NCI-H524 treated with DMSO at 0.1 percent for 48 hours (cell line): ENCODE measurements at regions not wholly inside any gene's neighbourhood (a gene's known extent, or its start where the extent isn't known, plus 50 kb on each side); places are given as distances from the start of the nearest gene placed in this dataset.

Experiments used
- DNase-seq: peaks from one replicate; lab custom pipeline; 2025; lab: John Stamatoyannopoulos, UW

DNA sequence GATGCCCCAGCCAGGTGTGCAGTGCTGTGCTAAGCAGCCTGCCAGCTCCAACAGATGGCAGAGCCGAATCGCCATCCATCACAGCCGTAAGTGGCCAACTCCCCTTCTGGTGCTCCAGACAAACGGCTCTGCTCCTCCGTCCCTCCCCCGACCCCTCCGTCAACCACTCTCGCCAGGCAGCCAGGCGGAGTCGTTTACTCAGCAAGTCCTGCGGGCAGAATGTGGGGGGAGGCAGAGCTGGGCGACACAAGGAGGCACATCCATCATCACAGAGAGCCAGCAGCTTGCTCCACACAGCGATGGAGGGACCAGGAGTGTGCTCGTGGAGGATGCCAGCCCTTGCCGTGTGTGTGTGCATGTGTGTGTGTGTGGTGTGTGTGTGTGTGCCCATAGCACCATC lies 206.6 kb upstream of the GRIK3 start:
- peak; percentile 83 for DNase-seq

DNA sequence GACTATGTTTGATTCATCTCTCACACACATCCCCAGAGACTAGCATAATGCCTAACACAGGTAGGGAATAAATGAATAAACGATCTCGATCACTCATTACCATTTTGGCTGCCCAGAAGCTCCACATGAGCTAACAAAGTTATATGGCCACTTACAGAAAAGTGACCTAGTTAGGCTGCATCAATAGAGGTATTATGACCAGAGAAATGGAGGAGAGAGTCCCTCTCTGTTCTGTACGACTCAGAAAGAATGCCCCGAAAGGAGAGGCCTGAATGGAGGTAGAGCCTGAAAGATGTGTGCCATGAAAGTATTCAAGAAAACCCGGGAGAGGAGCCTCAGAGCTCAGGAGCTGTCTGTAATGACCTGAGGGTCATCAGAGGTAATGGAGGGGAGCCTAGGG lies 208.2 kb upstream of the GRIK3 start:
- no peak for DNase-seq

DNA sequence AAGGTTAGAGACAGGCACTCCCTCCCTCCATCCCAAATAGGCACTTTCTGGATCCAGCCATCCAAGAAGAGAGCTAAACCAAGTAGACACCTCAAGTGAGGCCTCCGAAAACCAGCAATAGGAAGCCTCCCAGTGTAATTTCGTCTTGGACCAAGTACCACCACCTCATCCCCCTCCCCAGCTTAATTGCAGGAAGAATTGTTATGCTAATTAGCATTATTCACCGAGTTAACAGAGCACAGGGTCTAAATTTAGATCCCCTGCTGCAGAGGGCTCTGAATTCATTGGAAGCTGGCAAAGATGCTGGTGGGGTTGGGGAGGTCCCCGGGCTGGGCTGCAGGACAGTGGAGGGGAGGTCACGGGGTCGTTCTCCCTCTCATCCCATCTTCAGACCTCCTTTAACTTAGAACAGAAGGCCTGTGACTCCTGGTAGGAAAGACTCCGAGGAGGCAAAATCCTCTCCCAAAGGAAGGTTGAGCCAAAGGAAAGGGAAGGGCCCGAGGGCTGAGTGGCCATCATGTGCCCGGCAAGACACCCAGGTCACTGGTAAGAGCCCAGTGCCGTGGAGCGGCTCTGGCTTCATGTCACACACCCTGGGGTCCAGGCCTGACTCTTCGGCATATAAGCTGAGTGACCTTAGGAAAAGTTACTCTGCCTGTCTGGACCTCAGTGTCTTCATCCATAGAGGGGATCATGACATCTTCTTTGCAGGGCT lies 209.2 kb upstream of the GRIK3 start:
- DNase-seq = no peak

DNA sequence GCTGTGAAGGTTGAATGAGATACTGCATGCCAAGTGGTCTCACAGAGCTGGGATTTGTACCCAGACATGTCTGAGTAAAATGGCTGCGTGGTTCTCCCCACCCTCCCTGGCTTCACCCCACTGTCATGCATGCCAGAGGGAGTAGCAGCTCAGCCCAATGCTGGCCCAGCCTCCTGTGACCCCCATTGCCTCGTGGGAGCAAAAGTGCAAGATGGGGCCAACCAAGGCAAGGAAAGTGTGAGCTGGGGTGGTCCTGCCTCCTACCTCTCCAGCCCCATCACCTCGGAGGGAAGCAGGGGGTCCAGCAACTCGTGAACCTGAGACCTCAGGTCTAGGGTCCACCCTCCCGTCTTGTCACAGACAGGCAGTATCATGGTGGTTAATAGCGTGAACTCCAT lies 209.8 kb upstream of the GRIK3 start:
- DNase-seq = no peak

DNA sequence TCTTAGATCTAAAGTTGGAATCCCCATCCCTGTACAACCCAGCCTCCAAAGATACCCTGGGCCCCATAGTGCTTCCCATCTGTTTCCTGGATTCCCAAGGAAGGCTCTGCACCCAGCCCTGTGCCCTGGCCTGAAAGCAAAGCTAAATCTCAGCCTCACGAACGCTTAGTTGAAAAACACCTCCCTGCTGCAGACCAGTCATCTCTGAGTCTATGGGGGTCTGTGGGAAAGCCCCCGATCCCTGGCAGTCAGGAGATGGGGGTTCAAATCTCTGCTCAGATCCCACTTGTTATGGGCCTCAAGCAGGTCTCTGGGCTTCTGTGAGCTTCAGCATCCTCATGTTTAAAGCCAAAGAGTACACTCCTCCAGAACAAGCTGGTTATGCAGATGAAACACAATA lies 210.5 kb upstream of the GRIK3 start:
- no peak for DNase-seq

DNA sequence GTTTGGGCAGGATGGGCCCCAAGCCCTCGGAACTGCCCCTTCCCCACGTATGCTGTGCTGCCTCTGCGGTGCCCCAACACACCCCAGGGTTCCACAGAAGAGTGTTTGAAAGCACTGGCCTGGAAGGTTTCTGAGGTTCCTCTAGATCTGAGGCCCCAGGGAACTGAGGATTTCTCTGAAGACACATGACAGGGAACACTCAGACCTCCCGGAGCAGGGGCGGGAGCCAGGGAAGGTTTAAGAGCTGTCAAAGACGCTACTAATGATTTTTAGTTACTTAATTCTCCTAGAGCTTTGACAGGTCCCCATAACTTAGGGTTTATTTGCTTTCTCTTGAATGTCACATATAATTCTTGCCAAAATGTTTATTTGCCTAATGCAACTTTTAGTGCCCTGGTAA lies 212.3 kb upstream of the GRIK3 start:
- DNase-seq = no peak

DNA sequence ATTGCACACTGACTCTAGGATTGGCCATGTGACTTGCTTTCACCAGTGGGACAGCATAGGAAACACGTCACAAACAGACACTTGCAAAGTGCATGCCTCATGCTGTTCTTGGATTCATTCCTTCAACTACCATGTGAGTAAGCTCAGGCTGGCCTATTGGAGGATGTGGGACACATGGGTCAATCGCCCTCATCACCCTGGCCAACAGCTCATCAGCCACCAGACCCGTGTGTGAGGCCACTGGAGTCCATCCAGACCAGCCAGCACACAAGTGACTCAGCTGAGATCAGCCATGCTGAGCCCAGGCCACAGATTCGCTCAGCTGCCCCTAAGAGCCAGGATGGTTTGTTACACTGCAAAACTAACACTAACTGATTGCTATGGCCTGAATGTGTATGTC lies 216.1 kb upstream of the GRIK3 start:
- no peak for DNase-seq

DNA sequence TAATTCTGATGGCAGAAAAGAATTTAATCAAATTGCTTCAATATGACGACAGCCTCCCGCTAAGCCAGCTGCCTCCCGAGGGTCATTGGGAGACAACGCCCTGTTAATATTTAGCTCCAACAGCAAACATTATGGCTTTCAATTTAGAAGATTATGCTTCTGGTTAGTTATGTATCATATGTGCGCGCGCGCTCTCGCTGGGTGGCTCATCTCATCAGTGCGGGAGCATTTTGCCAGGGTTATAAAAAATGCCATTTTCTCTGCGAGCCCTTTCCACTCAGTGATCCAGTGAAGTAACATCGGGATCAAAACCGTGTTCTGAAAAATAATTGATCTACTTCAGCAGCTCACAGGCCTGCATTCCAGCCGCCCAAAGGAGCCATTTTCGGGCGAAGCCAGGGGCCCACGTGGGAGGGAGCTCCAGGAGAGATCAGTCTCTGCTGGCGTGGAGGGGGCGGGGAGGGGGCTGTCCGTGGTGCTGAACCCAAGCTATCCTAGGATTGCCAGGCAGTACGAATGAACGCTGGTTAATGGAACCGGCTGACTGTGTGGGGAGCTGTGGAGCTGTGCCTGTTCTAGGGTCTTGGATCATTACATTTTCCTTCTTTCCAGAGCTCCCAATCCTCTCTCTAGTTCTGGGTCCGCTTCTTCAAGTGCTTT lies 219.1 kb upstream of the ZC3H12A start:
- DNase-seq = no peak

DNA sequence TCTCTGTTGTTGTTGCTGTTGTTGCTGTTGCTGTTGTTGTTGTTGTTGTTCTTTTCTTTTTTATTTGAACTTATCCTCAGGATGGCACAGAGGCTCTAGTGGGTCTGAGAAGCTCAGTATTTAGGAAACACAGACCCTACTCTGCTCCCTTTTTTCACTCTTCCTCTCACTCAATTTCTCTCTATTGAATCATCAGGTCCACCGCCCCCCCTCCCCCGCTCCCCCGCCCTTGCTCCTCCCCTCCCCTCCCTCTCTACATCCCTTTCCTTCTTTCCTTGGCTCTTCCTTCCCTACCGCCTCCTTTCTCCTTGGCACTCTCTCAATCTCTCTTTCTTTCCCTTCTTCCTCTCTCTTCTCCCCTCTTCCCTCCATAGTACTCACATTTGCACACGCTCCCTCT lies 218.5 kb upstream of the ZC3H12A start:
- DNase-seq = no peak

DNA sequence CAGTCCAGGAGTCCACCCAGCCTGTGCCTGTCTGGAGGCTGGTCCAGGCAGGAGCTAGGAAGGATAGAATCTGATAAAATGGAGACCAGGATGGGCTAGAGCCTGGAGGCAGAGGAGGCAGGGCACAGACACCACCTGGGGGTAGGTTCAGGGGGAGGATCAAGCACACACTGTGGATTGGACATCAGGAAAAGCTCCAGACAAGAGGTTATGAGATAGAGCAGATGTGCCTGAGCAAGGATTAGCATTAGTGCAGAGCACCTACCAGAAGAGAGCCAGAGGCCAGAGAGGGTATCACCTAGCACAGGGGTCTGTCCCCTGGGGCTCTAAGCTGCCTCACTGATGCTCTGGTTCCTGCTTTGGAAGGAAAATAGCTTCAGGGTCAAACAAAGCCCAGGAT lies 216.7 kb upstream of the ZC3H12A start:
- peak; percentile 86 for DNase-seq

DNA sequence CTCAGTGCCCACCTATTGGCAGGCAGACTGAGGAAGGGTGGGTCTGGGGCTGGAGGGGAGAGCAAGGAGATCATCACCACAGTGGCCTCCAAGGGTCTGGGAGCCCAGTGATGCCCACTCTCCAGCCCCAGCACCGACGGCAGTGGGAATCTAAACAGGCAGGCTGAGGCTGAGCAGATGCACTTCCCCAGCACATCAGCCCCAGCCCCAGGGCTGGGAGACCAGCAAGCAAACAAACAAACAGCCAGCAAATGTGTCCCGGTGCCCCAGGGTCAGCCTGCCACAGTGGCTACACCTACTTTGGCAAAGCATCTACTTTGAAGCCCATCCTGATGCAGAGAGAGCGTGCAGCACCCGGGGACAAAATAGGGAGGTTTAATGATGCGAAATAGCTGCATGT lies 216.3 kb upstream of the ZC3H12A start:
- no peak for DNase-seq

DNA sequence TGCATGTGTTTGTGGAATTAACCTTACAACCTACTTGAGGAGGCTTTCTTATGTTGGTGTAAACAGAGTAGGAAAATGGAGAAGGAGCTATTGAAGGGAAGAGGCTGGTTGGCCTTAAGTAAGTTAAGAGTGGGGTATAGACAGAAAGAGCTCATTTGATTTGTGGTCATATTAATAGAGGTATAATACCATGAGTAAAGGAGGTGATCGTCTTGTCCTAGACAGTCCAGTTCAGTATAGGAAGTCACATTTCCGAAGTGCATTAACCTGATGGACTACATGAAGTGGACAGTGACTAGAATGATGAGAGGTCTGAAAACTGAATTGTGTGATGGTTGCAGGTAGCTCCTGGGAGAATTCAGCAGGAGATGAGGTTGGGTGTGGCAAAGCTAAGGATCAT lies 215.4 kb upstream of the ZC3H12A start:
- DNase-seq = no peak

DNA sequence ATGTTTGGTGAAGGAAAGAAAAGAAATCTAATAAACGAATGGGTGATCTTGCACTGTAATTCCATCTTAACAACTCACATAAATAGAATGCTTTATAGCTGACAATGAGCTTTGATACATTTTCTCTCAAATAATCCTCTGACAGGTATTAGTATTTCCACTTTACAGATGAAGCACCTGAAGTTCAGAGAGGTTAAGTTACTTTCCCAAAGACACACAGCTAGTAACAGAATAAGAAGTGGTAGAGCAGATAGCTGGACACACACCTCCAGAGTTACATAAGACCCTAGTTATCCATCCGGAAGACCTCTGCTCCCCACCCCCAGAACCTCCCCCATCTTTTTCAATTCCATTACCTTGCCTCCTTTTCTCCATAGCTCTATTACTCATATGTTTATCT lies 213.3 kb upstream of the ZC3H12A start:
- DNase-seq = no peak

DNA sequence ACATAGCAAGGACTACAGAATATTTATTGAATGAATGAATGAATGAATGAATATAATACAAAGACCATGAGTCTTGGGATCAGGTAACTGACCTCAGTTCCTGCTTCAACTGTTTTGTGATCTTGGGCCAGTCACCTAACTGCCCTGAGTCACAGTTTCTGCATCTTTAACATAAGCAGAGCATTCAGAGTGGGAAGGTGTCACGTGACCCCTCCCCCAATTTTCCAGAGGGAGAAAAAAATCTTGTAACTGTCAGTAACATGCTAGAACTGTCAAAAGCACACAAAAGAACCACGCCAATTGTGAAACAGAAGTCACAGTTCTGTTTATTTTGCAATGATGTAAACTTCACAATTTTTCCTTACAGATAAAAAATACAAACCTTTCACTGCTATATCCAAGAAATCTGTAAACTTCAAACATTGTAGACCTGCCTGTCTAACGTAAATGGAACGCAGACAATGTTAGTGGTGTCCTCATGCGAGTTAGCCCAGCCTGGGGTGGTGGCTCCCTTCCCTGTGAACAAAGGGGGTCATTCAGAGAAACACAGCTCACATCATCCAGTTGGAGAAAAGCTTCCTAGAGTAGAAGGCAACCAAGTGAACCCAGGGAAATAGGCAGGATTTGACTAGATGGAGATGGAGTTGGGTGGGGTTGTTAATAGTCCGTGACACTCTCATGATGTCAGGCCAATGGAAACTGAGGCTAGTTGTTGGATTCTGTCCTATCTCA lies 211.8 kb upstream of the ZC3H12A start:
- no peak for DNase-seq

DNA sequence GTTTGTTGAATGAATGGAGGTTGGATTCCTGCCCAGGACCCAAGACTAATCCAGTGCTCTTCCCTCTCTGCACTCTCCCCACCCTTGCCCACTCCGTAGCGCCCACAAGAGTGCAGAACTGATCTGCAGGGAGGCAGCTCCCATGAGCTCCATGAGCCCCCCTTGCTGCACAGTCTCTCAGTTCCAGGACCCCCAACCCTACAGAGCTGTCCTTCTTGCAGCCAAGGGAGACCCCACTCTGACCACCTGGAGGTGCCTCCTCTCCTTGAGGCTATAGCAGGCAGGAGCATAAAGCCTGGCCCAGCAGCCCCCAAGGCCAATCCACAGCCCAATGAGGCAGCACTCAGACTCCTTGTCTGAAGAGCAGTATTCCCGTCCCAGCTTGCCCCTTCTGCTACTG lies 209.2 kb upstream of the ZC3H12A start:
- DNase-seq = no peak

DNA sequence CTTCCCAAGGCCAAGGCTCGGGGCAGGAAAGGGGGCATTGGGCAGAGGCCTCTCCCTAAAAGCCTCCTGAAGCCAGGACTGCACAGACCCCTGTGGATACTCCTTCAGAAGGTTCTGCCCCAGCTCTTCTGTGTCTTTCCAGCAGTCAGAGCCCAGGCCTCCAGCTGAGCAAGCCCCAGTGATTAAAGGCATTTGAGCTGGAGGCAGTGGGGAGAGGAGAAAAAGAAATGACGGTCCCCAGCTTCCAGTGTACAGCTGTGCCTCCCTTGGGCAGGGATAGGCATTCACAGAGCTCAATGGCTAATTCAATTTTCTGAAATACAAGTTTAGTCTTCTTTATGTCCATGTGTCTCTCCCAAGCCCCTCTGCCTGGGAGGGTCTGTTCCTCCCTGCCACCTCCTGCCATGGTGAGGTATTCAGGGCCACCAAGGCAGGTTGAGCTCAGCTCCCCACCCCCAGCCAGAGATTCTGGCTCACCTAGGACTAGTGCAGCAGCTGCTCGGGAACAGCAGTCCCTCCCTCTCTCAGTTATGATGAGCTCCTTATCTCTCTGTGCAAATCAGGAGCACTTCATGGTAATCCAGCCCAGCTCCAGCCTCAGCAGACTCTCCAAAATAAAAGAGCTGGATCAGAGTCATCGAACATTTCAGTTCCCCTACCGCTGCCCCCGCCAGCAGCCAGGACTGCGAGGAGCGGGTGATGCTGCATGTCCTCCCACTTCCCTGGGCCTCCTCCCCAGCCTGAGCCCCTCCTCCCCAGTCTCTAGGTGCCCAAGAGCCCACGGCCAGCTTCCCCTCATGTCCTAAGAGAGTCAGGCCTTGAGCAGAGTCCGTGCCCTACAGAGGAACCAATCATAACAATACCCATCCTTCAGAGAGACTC lies 208.4 kb upstream of the ZC3H12A start:
- DNase-seq = peak; percentile 5

DNA sequence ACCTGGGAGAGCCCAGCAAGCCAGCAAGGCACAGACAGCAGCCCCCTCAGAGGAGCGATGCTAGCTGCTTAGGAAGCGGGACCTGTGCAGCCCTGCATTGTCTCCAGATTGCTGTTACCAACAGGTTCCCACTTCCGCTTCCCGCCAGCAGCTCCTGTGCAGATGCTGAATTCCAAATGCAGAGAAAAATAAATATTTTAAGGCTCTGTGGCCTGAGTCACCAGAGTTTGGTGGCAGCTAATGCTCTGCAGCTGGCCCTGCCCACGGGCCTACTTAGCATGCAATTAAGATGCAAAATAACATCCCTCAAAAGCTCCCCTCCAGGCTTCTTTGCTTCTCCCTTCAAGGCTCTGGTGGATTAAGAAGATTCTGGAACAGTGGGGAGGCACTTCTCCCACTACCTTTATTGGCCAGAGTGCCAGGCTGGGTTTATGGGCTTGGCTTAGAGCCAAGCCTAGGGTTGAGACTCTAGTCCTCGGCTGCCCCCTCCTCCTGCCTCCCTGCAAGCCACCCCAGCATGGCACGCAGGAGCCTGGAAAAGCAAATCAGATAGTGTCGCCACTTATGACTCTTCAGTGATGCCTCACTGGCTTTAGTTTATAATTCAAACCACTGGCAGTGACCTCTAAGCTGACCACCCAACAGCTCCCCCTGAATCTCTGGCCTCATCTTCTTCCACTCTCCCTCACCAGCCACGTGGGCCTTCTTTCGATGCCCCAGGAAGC lies 207.1 kb upstream of the ZC3H12A start:
- DNase-seq = peak; percentile 37

DNA sequence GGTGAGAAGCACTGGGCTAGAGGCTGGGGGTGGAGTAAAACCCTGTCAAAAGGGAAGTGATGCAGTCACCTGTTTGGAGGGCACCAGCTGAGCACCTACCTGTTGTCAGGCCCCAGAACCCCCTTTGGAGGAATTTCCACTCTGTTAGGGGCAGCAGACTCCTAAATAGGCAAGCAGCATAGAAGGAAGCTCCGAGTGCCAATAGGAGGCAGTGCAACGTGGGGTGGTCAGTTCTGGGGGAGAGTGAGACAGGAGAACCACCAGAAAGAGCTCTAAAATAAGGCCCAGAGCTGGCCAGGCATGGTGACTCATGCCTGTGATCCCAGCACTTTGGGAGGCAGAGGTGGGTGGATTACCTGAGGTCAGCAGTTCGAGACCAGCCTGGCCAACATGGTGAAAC lies 203.7 kb upstream of the ZC3H12A start:
- no peak for DNase-seq

DNA sequence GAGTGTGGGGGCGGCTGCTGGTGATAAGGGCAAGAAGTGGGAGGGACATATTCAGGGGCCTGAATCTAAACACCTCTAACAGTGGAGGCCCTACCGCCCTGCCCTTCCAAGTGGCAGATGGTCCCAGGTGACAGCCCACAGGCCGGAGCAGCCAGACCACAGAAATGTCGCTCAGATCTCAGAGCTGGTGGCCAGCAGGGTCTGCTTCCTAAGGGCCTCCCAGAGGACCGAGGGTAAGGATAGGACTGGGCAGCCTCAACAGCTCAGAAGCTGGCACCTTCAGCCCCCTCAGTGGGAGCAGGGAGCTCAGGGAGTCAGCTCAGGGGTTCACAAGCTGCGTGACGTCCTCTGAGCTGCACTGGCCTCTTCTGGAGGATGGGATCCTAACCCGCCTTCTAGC lies 201.8 kb upstream of the ZC3H12A start:
- no peak for DNase-seq

DNA sequence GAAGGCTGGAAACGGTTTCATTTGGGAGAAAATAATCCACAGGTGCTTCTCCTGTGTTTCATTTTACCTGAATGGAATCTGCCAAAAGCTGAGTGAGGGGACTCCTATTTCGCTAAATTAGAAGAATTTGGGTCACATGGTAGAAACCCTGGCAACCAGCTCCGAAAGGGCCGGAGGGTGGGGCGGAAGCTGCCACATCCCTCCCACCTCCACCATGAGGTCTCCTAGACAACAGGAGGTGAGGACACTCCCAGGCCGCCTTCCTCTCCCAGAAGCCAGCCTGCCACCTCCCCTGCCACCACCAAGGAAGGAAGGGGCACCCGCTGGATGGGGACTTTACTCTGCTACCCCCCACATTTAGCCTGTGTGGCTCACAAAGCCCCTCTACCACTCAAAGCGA lies 199.9 kb upstream of the ZC3H12A start:
- no peak for DNase-seq

DNA sequence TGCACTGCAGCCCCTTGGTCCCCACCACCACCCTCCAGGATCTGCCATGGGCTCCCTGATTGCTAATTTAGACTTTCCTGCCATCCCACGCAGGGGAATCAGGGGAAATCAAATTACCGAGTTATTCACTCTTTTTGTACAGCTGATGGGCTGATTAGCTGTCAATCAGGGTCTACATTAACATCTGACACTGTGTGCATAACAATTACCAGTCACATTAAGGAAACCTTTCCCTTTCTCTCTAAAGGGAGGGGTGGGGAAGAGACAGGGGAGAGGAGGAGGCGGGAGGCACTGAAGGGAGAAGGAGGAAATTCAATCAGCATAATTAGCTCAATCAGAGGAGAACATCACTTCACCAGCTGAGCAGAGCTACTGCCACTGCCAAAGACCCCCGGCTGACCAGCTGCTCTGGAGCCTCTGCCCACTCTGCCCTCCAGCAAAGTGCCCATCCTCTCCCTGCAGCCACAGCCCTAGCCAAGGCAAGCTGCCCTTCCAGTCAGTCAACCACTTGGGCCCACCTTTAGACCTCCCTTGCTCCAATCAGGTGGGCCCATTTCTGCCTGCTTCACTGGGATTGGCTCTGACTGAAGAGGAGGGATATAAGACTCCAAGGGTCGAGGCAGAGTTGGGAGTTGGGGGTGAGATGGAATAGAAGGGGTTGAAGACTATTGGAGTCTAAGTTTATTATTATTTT lies 199.3 kb upstream of the ZC3H12A start:
- no peak for DNase-seq
